Daoy (cell line): ENCODE measurements at regions not wholly inside any gene's neighbourhood (a gene's known extent, or its start where the extent isn't known, plus 50 kb on each side); places are given as distances from the start of the nearest gene placed in this dataset.
"Not testable (repeated sequence)": the region's sequence is repeated elsewhere in the genome, so short reads cannot be mapped to it uniquely, and the experiment has no call there.

Source experiments
- DNase-seq: peaks from one replicate; pipeline ENCODE4 v3.0.0-alpha.2; 2015; ENCODE audit warnings: low read depth

DNA sequence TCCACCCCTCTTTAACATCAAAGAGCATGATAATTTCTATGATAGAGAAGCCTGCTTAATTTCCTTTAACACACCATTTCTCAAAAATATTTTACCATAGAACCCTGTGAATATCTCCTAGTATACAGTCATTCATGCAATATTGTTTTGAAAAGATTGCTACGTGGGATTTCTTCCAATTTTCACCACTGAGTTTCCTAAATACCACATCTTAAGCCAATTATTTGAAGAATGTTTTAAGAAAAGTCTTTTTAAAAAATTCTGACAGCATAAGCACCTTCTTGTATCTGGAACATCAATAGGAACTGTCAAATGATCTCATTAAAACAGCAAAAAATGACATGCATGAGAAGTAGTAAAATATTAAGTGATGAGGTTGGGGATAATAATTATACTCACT is 1126.7 kb downstream of the TUSC7 start:
- no peak for DNase-seq

DNA sequence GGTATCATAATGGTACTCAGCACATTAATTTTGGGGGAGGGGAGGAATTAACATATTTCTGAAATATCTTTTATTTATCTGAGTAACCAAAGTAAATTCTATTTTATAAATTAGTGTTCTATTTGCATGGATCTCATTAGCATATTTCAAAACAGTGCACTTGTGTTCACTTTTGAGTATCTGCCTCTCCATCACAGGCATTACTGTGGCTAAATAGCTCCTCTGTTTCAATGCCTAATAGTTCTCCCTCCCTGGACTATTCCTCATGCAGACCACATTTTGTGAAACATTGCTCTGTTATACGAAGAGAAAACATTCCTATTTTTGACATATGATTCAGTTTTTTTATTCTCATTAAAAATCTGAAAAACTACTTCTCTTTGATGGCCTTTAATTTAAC is 1127.8 kb downstream of the TUSC7 start:
- no peak for DNase-seq

DNA sequence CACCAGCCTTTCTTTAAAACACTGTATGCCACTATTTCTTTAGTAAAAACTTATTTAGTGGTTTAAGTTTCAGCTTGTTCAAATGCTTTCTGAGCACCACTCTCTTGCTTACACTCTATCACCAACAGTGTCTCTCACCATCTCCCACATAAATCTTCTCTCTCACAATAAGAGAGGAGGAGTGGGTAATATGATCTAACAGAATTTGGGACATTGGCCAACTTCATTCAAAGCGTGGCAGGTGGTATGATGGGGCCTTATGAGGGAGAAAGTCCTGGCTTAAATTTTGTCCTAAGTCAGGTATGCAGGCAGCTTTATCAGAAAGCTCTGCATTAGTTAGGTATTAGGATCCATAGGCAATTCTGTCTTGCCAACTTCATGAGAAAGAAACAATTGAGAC is 1132.5 kb downstream of the TUSC7 start:
- DNase-seq = no peak

DNA sequence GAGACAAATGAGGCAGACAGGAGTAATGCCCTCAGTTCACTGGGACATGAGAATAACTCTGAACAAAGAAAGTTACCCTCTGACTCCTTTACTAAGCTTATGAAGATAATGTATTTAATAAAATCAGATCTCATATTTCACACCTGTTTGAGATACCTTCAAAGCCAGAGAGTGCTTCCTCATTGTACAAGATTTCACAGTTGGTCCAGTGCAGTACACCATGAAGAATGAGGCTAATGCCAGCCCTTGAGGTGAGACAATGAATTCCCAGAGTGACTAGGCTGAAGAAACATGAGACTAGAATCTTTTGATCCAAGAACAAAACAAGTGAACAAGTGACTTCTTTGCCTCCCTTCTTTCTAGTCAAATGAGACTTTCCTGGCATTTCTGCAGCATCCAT is 1133.8 kb downstream of the TUSC7 start:
- DNase-seq = no peak

DNA sequence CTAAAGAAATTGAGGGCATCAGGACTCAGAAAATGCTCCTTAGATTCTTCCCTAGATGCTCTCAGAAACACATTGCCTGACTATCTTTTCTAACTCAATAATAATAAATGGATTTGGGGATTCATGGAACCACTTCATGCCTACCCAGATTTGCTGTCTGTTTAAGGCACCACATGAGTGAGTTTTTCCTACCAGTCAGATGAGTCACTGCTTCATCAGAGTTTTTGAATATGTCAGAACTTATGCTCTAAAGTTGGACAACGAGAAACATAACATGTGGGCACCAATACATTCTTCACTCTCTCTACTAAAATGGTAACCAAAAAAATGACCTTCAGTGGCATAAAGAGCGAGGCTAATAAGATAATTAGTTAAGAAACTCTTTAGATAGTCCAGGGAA is 1135.1 kb downstream of the TUSC7 start:
- DNase-seq = peak; percentile 21

DNA sequence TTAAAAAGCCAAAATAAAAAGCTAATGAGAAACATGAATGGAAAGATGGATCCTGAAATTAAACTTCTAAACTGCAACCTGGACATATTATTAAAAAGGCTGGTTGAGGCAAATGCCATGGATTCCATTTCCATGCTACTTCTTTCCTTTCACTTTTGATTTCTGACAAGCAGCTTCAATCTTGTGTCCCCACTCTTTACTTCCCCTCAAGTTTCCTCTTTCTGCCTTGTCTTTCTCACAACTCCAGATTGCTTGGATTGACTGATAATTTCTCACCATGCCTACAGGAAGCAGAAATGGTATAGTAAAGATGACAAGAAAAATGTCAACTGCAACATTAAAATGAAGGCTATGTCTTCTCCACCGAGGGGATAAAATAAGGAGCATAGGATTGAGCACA is 1136.7 kb downstream of the TUSC7 start:
- DNase-seq = peak; percentile 6

DNA sequence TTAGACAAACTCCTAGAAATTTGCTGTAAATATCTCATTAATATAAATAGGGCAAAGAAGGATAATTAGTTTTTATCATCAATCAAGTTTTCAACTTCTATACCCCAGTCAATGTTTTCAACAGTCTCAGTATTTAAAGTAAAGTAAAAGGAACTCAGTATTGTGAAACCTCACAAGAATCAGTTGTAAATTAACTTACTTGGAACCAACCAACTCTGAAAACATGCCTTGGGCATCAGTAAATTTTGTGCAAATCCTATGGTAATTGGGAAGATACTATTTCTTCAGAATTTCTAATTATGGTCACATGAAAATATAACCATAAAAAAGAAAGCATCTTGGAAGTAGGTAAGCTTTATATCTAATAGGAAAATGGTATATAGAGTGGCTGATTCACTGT is 1139.0 kb downstream of the TUSC7 start:
- no peak for DNase-seq

DNA sequence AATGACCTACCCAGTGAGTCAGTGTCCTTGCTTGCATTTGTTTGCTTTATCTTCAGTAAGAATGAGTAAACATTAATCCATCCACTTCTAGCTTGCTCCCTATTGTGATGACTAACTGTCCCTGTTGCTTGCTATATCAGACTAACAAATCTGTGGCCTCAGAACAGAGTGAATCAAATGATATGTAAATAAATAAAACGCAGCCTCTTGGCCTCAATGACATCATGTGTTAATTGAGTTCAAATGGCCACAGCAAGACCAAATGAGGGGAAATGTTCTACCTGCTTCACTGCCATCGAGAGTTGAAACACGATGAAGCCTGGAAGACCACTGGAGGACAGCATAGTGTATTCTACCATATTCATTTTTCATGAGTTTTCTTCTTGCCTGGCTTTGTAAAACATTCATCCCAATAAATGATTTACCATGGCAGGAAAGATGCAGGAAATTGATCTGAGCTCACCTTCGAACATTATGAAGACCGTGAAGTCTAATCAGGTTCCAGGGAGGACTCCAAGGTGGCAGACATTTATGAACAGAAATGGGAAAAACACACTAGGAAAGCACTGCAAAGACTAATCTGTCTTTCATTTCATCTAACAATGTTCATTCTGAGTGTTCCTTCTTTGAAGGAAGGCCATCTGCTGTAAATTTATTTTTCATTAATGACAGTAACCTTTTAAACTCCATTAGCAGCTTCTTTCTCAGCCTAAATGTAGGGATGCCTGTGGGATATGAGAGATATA is 1144.5 kb downstream of the TUSC7 start:
- DNase-seq = peak; percentile 57

DNA sequence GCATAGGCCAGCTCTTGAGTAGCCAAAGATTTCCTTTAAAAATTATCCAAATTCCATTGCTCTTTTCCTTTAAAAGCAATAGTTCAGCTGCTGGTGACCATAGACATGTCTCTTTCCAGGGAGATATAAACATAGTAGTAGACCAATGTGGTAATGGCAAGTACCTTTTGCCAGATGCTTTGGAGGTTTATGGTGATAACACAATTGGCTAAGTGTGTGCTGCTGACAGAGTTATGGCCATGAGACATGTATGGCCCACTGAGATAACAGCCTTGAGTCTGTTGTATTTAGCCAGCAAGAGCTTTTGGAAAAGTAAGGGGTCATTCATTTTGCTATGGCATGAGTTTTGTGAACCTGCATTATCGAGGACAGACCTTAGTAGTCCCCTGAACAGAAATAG is 1146.8 kb downstream of the TUSC7 start:
- DNase-seq = no peak

DNA sequence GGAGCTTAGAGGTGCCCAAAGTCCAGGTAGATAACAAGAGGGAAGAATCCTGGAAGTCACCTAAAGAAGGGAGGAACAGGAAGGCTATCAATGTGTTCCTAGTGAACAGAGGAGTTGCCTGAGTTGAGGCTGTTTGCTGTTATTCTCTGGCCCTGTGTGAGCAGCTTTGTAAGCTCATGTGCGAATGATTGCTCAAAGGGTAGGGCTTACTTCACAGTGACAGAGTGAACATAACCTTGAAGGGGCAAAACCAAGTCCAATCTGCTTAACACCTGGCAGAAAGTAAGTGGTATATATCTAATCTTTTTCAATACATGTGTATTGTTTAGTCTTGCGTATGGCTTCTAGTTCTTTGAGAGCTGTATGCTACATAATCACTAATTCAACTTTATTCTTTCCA is 1153.6 kb downstream of the TUSC7 start:
- DNase-seq = no peak

DNA sequence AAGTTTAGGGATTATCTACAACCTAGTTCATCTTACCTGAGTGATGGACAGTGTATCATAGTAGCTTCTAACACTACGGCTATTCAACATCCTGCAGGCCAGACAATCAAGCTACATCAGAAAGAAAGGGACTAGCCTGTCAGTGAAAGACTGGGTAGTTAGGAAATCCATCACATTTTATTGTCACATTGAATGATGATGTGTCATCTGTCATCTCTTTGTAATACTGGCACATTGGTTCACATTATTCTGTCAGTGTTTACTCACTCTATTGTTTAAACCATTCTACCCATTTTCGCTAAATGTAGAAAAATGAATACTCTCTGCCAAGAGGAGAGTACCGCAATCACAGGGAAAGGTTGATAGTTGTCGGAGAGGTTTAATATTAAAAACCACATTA is 1155.8 kb downstream of the TUSC7 start:
- DNase-seq = no peak

DNA sequence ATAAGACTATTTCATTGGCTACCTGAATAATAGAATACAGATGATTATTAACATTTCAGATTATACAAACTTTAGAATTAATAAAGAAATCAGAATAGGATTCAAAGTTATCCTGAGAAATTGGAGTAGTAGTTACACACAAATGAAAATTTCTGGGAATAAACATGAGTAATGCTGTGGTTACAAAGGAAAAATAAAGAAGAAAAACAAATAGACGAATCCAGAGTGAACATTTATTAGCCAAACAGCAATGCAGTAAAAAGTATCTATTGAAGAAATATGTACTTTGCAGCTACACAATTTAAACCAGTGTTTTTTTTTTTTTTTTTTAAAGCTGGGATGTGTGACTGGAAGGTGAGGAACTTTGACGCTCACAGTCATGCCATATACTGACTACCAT is 1159.2 kb downstream of the TUSC7 start:
- no peak for DNase-seq

DNA sequence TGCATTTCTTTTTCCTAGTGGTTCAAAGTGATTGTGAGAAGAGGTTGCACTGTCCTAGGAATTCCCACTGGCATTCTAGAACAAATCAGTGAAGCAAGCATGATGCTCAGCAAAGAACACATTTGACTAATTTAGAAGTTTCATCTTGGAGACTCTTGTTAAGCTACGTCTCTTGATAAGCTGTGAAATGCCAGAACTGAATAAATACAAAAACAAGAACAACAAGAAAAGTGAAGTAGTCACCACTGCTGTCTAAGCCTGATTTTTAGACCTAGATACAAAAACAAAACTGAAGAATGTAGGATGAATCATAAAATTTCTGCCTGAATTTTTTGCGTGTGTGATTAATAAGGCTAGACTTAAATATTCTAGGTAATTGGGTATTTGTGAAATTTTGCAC is 1162.4 kb downstream of the TUSC7 start:
- DNase-seq = no peak

DNA sequence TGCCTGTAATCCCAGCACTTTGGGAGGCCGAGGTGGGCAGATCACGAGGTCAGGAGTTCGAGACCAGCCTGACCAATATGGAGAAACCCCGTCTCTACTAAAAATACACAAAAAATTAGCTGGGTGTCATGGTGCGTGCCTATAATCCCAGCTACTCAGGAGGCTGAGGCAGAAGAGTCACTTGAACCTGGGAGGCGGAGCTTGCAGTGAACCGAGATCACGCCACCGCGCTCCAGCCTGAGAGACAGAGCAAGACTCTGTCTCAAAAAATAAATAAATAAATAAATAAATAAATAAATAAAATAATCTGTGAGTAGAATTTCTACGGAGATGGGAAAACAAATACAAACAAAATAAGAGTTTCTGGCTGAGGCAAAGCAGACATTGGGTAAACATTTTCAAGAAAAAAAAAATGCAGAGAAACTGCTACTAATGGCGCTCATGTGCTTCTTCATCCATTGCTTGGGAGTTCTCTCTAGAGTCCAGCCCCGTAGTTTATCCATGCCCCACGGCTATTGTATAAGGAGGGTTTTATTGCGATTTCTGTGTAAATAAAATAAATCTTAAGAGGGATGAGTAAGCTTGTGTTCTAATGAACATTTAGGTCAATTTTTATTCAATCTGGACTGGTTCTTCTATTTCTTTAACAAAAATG is 1161.9 kb downstream of the IGSF11 start:
- not testable (repeated sequence) for DNase-seq

DNA sequence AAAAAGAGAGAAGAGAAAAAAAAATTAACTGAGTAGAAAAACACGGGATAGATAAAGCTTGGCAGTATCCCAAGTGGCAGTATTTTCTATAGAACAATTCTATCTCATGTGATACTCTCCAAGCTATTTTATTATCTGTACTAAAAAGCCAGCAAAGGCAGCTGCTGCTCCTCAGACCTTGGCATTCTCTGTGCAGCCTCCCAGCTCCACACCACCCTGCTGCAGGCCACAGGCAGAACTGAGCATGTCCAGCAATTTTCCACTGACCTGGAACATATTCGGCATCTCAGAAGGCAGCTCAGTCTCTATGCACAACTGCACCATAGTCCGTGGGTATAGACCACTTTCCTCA is 1161.4 kb downstream of the IGSF11 start:
- no peak for DNase-seq

DNA sequence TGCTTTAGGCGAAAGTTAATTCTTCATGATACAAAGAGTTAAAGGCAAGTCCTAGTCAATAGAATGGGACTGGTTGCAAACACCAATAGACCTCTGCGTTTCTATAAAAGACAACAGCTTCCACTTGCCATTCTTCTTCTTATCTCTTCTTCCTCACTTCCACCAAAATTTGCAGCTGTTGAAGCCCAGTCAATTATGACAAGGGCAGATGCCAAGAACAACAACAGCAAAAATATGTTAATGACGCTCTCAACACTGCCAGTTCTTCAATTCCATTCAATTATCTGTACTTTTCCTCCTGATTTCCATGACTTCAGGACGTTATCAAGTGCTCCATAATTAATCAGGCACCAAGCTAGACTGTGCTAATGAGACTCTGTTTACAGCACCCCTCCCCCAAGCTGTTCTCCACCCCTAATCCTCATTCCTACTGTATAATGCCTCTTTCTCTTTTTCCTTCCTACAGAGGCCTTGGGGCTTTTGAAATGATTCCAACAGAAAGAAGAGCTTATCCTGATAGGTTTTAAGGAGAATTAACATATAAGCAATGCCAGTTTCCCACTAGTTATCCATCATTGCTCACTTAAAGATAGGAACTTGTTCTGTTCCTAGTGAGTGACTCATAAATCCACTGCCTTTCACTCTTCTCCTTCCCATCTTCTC is 1160.5 kb downstream of the IGSF11 start:
- DNase-seq = no peak

DNA sequence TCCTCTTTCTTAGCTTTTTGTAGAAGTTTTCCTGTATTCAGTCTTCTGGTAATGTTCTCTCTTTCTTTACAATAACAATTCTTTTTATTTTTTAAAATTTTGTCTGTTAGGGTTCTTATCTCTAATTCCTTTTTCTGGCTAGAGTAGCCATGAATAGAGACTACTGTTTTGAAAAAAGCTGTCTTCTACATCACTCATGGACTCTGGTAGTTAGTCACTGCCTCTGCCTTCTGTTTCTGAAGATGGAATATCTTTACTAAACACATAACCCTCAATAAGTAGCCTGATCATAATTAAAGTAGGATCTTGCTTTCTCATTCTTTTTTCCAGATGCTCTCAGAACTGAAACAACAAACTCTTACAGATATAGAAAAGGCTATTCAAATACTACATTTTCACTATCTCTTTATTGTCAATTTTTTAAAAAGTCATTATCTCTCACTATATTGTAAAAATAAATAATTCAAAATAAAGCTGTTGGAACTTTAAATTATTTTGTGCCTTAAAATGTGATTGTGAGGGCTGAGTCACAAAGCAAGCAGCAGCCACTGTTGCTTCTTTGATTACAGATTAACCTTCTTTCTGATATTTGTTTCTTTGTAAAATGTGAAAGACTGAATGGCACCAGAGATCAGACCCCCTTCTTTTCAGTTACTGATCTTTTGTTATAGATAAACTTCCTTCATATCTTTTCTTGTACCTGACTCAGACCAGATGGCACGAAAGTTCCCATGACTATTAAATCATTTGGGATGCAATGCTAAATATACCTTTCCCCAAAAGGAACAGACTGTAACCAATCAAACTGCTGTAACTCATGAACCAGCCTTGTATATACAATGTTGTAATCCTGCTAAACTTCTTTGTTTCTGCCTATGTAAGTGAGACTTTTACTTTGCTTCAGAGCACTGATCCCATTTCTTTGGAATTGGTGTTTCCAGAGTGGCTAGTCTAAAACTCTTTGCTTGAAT is 1159.5 kb downstream of the IGSF11 start:
- no peak for DNase-seq

DNA sequence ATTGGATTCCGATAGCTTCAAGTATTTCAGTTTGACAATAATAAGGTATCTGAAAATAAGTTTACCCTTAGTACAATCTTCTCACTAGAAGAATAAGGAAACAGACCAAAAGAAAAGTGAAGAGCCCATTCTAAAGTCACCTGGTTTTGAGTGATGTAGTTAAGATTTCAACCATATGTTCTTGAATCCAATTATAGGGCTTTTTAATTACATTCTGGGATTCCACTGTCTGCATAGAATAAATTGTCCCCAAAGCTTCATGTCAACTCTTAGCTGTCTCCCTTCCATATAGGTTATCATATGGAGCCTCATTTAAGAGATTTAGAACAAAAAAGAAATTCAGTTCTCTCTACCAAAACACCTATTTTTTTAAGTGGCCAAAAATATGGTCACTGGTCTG is 1158.8 kb downstream of the IGSF11 start:
- DNase-seq = no peak

DNA sequence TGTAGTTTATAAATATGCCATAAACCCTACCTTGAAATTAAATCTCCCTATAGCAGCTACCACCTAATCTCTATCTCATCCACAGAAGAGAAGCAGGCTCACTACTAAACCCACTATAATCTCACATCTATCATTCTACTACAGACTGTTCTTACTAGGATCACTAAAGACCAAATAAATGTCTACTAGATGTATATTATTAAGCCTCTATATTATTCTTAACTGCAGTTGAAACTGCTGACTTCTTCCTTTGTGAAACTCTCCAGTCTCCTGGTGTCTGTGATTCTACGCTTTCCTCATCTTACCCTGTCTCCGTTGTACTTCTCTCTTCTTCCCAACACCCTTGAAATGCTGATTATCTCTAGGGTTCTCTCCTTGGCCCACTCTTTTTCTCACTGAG is 1154.0 kb downstream of the IGSF11 start:
- DNase-seq = no peak

DNA sequence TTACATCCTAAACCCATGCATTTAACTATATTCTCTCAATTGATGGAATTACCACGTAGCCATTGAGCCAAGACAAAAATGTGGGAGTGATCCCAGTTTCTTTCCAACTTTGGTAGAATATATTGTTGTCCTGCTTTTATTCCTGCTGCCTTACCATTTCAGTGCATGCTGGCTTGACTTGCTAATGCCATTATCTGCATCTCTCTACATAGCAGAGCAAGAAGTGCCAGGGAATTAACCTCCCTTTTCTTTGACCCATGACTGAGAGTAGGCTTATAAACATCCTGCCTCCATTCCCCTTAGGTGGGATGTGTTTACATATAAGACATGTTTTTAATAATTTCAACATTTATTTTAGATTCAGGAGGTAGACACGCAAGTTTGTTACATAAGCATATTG is 1153.4 kb downstream of the IGSF11 start:
- DNase-seq = no peak

DNA sequence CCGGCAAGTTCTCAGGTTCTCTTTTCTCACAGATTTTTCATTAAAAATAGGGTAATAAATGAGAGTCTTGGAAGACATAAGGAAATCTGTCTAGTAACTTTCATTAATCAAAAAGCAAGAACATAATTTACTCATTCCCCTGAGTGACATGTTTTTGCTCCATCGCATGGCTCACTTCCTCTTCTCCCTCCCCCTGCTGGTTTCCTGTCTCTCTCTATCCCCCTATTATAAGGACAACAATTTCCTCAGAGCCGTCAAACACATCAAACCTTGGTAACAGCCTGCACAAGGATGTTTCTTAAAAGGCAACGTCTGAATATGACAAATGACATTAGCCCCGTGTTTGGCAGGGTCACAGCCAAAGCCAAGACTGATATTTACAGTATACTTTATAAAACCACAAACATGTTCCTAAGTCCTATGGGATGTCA is 1149.6 kb downstream of the IGSF11 start:
- DNase-seq = peak; percentile 17

DNA sequence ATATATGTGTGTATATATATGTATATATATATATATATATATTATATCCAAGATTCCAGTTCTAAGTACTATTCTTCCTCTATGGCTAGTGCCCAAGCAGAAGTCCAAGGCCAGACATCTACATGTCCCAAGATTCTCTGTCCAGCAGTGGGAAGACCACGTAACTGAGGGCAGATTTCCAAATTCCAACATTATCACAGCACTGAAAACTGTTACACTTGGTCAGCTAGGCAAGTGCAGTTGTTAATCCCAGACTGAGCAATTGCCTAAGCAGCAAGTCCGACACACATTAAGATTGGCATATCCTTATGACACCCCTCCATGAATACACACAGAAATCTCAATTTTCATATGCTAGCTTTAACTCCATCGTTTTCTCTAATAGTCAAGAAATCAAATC is 1148.5 kb downstream of the IGSF11 start:
- no peak for DNase-seq
